AG09309 (cell line): ENCODE measurements at regions not wholly inside any gene's neighbourhood (a gene's known extent, or its start where the extent isn't known, plus 50 kb on each side); places are given as distances from the start of the nearest gene placed in this dataset.

Experiments used
- DNase-seq: peaks from one replicate; pipeline ENCODE4 v3.0.0-alpha.2; 2010; ENCODE audit warnings: low read depth
- H3K4me3 ChIP-seq: 2 replicates; pipeline ENCODE4 v1.5.1; 2011; ENCODE audit warnings: mild to moderate bottlenecking, low read depth, low read length, moderate library complexity; ENCODE audit not compliant: control insufficient read depth
- CTCF ChIP-seq: IDR thresholded peaks from 2 replicates; pipeline ENCODE4 v1.5.1; 2011; ENCODE audit warnings: mild to moderate bottlenecking, low read depth, low read length, inconsistent platforms; ENCODE audit not compliant: insufficient read depth, control insufficient read depth; ENCODE audit errors: missing control alignments

- no peak for DNase-seq
- H3K4me3 ChIP-seq, result no peak overlapping the region
- TF ChIP-seq CTCF, result no peak
Observed at GRCh38 chr4:71201057-71201456, 137.8 kb upstream of the SLC4A4 start.

- TF ChIP-seq CTCF, result no peak
- no peak overlapping the region for H3K4me3 ChIP-seq
- DNase-seq, result no peak
Observed at GRCh38 chr4:71201817-71202576, 136.8 kb upstream of the SLC4A4 start.

- no peak for DNase-seq
- no peak for TF ChIP-seq CTCF
- no peak overlapping the region for H3K4me3 ChIP-seq
Observed at GRCh38 chr4:71202705-71203104, 136.1 kb upstream of the SLC4A4 start.

- TF ChIP-seq CTCF, result no peak
- no peak overlapping the region for H3K4me3 ChIP-seq
- no peak for DNase-seq
Observed at GRCh38 chr4:71204056-71204455, 134.8 kb upstream of the SLC4A4 start.

GRCh38 chr4:71206763-71207162 is 132.1 kb upstream of the SLC4A4 start:
- no peak for TF ChIP-seq CTCF
- no peak overlapping the region for H3K4me3 ChIP-seq
- no peak for DNase-seq

GRCh38 chr4:71209161-71209560 is 129.7 kb upstream of the SLC4A4 start:
- no peak for TF ChIP-seq CTCF
- no peak overlapping the region for H3K4me3 ChIP-seq
- no peak for DNase-seq
